ENCODE measurements at regions not wholly inside any gene's neighbourhood (a gene's known extent, or its start where the extent isn't known, plus 50 kb on each side); places are given as distances from the start of the nearest gene placed in this dataset.

DNA sequence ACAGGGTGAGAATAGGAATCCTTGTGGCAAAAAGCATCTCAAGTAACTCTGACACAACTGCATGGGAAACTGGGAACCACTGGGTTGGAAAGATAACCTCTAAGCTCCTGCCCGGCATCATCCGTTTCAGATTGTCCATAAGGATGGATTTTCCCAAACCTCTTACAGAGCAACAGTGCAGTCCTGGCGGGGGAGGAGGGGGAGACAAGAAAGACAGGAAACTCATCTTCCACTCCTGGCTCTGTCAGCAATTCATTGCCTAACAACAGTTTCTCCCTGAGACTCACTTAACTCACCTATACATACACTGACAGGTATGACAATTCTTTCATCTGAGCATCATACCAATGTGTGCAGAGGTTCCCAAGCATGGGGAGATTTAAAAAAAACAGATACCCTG is 279.0 kb downstream of the RPLP1 start:
- H3K27me3 ChIP-seq = no peaks in the 10 kb centered on the region
- H3K36me3 ChIP-seq = no peaks in the 10 kb centered on the region
- no peak overlapping the region for H3K27ac ChIP-seq
- intact Hi-C loops (cut with DNase I; ENCODE audit: low total_unique reads) = no loop called here
- TF ChIP-seq, protein P1, sequence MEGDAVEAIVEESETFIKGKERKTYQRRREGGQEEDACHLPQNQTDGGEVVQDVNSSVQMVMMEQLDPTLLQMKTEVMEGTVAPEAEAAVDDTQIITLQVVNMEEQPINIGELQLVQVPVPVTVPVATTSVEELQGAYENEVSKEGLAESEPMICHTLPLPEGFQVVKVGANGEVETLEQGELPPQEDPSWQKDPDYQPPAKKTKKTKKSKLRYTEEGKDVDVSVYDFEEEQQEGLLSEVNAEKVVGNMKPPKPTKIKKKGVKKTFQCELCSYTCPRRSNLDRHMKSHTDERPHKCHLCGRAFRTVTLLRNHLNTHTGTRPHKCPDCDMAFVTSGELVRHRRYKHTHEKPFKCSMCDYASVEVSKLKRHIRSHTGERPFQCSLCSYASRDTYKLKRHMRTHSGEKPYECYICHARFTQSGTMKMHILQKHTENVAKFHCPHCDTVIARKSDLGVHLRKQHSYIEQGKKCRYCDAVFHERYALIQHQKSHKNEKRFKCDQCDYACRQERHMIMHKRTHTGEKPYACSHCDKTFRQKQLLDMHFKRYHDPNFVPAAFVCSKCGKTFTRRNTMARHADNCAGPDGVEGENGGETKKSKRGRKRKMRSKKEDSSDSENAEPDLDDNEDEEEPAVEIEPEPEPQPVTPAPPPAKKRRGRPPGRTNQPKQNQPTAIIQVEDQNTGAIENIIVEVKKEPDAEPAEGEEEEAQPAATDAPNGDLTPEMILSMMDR (IDR thresholded peaks at IDR 0.05) = no peak
- H3K4me3 ChIP-seq = no peak overlapping the region
- no peaks in the 10 kb centered on the region for H3K9me3 ChIP-seq
- no peaks in the 10 kb centered on the region for H3K4me1 ChIP-seq
- no peak for DNase-seq

DNA sequence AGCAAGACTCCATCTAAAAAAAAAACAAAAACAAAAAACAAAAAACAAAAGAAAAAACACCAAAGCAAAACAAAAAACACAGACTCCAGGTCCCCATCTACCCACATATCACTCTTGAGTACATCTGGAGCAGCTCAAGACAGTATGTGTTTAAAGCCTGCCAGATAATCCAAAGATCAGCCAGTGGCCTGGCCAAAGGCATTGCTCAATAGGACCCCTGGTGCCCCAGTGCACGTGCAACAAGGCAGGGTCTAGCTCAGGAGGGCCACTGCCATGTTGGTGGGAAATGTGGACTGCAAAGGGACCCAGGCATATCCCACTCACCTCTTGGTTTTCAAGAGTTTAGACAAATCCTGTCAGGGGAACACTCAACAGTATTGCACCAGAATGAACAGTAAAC is 279.5 kb downstream of the RPLP1 start:
- Histone ChIP-seq H3K9me3 (no peaks in the 10 kb centered on the region), H3K36me3 (no peaks in the 10 kb centered on the region), H3K27me3 (no peaks in the 10 kb centered on the region), H3K27ac (no peak overlapping the region), H3K4me3 (no peak overlapping the region), H3K4me1 (no peaks in the 10 kb centered on the region)
- intact Hi-C loops (cut with DNase I; ENCODE audit: low total_unique reads) = no loop called here
- TF ChIP-seq, protein P1 (IDR thresholded peaks at IDR 0.05) = no peak
- no peak for DNase-seq

DNA sequence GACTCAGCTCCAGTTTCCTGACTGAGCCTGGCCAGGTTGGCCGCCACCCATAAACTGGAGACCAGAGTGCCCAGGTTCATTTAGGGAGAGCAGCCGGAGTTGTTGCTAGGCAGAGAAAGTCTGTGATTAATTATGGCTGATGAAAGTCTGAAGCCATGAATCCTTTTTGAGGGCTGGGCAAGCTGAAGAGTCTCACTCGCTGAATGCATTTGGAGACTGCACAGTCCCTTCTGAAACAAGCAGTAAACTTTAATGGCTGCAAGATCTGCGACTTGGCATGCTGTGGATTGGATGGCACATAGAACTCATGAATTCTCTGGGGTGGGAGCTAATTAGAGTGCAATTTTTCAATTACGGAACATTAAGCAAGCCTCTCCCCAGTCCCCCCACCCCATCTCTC is 282.1 kb downstream of the RPLP1 start:
- no peaks in the 10 kb centered on the region for H3K36me3 ChIP-seq
- H3K4me3 ChIP-seq = no peak overlapping the region
- no peaks in the 10 kb centered on the region for H3K9me3 ChIP-seq
- no peak for DNase-seq
- H3K27me3 ChIP-seq = no peaks in the 10 kb centered on the region
- TF ChIP-seq, protein P1 (IDR thresholded peaks at IDR 0.05) = no peak
- intact Hi-C loops (cut with DNase I; ENCODE audit: low total_unique reads) = no loop called here
- no peak overlapping the region for H3K27ac ChIP-seq
- no peaks in the 10 kb centered on the region for H3K4me1 ChIP-seq

DNA sequence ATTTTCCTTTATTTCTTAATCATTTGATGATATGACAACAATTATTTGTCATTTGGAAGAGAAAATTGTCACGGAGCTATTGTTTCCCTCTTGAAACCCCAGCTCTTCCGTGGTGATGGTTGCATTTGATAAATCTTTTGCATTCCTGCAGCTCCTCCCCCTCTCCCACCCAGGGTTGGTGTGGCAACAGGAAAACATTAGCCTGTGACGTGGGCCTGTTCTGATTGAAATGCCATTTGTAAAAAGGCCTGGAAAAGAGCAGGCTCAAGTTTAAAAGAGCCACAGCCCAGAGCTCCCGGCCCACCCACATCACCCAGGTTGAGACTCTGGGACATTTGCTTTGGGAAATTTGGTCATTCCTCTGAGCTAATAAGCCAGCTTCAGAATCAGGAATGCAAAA is 282.5 kb downstream of the RPLP1 start:
- TF ChIP-seq, protein P1 (IDR thresholded peaks at IDR 0.05) = no peak
- H3K9me3 ChIP-seq = no peaks in the 10 kb centered on the region
- H3K4me3 ChIP-seq = no peak overlapping the region
- peak in 1 of 2 donors; percentile 49 for DNase-seq
- intact Hi-C loops (cut with DNase I; ENCODE audit: low total_unique reads) = no loop called here
- H3K27ac ChIP-seq = no peak overlapping the region
- H3K27me3 ChIP-seq = no peaks in the 10 kb centered on the region
- no peaks in the 10 kb centered on the region for H3K36me3 ChIP-seq
- no peaks in the 10 kb centered on the region for H3K4me1 ChIP-seq

DNA sequence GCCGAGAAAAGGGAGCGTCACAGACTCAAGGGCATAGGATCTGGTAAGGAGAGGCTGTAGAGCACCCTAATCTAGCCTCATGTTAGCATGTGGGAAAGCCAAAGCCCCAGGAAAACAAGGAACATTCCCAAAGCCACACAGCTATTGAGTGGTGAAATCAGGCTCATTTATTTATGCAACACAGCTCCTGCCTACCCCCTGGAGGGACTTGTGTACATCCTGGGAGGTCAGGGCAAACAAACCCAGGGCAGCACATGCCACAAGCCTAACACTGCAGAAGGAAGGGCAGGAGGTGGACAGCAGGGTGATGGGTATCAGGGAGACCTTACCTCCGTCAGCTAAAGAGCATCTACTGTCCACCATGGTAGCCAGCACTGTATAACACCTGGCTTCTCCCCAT is 283.5 kb downstream of the RPLP1 start:
- Histone ChIP-seq H3K4me3 (no peak overlapping the region), H3K9me3 (peaks cover 0 to 6% (median 0%) of the 10 kb centered on the region in 3 donors), H3K27ac (no peak overlapping the region), H3K36me3 (no peaks in the 10 kb centered on the region), H3K4me1 (no peaks in the 10 kb centered on the region), H3K27me3 (no peaks in the 10 kb centered on the region)
- intact Hi-C loops (cut with DNase I; ENCODE audit: low total_unique reads) = no loop called here
- TF ChIP-seq, protein P1 (IDR thresholded peaks at IDR 0.05) = no peak
- no peak for DNase-seq

DNA sequence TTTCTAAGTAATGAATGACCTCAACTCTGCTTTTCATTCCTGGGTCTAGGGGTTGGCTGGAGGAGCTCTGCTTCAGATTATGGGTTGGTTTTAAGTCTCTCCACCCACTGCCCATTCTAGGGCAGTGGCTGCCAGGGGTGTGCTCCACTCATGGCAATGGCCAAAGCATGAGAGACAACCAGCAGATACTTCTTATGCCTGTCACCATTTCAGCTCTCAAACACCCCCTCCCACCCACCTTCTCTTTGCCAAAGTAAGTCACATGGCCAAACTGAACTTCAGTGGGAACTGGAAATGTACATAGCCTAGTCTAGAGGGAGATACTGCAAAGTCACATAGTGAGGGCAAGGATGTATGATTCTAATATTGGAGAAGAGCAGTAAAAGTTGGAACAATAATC is 285.3 kb downstream of the RPLP1 start:
- Histone ChIP-seq H3K27ac (no peak overlapping the region), H3K27me3 (no peaks in the 10 kb centered on the region), H3K4me1 (no peaks in the 10 kb centered on the region), H3K36me3 (no peaks in the 10 kb centered on the region), H3K4me3 (no peak overlapping the region), H3K9me3 (peaks cover 0 to 6% (median 0%) of the 10 kb centered on the region in 3 donors)
- TF ChIP-seq, protein P1 (IDR thresholded peaks at IDR 0.05) = no peak
- no peak for DNase-seq
- intact Hi-C loops (cut with DNase I; ENCODE audit: low total_unique reads) = no loop called here
